ENCODE measurements at regions not wholly inside any gene's neighbourhood (a gene's known extent, or its start where the extent isn't known, plus 50 kb on each side); places are given as distances from the start of the nearest gene placed in this dataset.

GRCh38 chr10:80805343-80806020 is 267.8 kb downstream of the SH2D4B start:
- no peak for TF ChIP-seq POLR2A (IDR thresholded peaks at IDR 0.05)
- TF ChIP-seq, protein P1, sequence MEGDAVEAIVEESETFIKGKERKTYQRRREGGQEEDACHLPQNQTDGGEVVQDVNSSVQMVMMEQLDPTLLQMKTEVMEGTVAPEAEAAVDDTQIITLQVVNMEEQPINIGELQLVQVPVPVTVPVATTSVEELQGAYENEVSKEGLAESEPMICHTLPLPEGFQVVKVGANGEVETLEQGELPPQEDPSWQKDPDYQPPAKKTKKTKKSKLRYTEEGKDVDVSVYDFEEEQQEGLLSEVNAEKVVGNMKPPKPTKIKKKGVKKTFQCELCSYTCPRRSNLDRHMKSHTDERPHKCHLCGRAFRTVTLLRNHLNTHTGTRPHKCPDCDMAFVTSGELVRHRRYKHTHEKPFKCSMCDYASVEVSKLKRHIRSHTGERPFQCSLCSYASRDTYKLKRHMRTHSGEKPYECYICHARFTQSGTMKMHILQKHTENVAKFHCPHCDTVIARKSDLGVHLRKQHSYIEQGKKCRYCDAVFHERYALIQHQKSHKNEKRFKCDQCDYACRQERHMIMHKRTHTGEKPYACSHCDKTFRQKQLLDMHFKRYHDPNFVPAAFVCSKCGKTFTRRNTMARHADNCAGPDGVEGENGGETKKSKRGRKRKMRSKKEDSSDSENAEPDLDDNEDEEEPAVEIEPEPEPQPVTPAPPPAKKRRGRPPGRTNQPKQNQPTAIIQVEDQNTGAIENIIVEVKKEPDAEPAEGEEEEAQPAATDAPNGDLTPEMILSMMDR (IDR thresholded peaks at IDR 0.05), result no peak
